Muscle of back (tissue), 3 donors: ENCODE measurements at regions not wholly inside any gene's neighbourhood (a gene's known extent, or its start where the extent isn't known, plus 50 kb on each side); places are given as distances from the start of the nearest gene placed in this dataset.
A peak's percentile ranks its signal among the peaks of the same experiment; 100 is the strongest.

Experiments
- DNase-seq, 3 donors: peaks; one replicate each; pipeline versions ENCODE4 v3.0.0 to v3.0.0-alpha.2; 2013

DNA sequence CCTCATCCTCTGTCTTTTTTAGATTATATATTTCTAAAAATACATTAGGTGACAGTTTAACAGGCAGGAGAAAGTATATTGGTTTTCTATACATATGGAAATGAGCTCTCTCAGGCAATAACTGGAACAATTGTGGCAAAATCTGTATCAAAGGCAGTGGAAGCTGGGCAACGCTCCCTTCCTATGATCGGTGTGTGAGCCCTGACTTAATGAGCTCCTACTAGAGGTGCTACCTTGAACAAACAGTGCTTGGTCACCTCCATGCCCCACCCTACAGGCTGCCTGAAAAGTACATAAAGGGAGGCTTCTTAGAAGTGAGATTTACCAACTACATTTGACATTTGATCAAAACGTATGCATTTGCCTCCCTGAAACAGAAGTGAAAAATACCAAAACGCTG is 185.3 kb downstream of the EFNB2 start:
- no peak for DNase-seq

DNA sequence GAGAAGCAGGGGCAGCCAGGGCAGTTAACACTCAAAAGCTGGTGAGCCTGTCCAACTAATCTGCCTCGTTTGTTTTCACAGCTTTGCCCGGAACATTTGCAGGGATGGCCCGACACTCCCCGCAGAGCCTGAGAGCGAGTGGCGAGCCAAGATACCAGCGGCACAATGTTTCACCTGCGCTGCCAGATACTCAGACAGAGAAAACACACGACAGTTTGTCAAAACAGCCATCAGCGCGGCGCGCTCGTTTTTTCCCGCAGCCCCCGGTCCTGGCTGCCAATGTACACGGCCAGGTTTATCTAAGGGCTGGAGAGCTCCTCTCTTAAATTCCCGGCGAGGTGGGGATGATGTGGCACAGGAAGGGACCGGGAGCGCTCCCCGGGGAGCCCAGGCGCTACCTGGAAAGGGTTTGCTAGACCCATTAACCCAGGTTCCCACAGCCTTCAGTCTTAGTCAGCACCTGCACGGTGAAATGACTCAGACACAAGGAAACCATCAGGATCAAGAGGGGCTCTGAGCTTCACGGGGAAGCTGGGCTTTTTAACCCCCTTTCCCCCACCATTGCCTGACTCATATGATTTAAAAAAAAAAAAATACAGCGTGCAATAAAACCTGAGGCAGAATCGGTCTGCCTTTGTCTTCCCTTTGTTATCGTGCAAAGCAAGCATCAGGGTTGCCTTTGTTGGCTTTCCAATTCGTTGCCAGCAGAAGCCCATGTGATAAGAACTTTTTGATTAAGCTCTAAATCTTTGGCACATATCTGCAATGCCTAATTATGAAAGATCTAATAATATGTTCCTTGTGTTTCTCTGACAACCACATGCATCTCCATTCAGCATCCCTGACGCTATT is 186.2 kb downstream of the EFNB2 start:
- DNase-seq: peak in 1 of 3 donors; percentile 30

DNA sequence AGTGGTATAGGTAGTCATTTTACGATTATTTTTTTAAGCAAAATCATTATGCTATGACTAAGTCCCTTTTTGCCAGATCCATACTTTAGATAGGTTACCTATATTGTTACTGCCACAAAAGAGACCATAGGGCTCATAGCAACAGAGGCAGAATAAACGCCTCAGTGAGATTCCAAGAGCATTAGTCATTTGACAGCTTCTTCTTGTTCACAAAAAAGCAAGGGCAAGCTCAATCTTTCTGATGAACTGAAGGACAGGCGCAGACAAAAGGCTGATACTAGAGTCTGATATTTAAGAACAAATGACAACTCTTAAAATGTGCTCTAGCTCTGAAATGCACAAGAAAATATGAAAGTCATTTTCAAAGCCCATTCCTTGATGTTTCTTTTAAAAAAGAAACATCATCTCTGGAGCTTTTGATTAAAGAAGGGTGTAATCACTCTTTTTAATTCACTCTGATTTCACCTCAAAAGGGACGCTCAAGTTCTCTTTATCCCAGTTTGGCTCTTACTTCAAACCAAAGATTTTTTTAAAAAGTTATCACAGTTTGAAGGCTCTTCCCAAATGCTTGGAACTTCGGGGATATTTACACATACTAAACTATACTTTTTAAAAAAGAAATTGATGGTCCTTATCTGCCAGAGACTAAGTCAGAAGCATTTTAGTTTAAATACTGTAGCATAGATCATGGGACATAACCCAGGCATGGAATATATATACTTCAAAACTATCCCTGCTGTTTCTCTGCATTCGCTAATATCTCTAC is 187.2 kb downstream of the EFNB2 start:
- peak in 1 of 3 donors; percentile 30 for DNase-seq

DNA sequence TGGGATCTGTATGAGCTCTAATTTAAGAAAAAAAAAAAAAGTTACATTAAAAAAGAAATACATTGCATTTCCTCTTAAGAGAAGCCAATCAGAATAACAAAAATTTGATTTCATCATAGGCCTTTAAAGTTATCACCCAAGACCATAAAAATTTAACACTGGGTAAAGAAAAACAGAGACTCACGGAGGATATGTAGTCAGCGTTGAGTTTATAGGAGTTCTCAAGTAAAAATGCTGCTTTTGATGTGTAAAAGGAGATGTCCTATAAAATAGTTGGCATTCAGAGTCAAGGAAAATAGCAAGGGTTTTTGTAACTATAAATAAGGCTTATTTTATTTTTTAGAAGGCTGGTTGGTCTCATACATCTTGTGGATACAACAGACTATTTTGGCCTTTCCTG is 191.1 kb downstream of the EFNB2 start:
- DNase-seq: no peak

DNA sequence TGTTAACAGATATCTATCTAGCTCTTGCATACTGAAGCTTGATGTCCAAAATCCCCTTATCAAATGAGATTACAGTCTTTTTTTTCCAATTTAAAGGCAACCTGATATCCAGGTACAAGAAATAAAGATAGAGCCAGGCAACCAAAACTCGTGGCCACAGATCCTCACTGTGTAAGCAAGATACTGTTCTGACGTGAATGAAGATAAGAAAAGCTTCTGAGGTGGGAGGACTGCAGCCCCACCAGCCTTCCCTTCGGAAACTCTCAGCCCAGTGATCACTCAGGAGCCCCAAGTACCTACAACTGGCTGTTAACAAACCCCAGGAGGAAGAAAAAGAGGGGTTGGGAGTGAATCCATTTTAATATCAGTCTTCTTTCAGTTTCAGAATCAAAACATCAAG is 191.6 kb downstream of the EFNB2 start:
- no peak for DNase-seq

DNA sequence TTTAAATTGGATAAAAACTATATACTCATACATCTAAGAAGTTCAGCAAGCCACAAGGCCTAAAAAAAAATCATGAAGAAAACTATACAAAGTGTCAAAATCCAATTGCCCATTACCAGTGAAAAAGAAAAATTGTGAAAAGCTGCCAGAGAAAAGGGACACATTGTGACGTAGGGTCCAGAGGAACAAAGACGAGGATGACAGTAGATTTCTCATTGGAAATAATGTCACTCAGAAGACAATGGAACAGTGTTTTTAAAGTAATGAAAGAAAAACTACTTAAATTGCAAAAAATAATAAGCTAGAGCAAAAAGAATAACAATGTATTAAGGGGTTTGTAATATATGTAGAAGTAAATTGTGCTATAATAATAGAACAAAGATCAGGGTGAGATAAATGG is 195.2 kb downstream of the EFNB2 start:
- no peak for DNase-seq

DNA sequence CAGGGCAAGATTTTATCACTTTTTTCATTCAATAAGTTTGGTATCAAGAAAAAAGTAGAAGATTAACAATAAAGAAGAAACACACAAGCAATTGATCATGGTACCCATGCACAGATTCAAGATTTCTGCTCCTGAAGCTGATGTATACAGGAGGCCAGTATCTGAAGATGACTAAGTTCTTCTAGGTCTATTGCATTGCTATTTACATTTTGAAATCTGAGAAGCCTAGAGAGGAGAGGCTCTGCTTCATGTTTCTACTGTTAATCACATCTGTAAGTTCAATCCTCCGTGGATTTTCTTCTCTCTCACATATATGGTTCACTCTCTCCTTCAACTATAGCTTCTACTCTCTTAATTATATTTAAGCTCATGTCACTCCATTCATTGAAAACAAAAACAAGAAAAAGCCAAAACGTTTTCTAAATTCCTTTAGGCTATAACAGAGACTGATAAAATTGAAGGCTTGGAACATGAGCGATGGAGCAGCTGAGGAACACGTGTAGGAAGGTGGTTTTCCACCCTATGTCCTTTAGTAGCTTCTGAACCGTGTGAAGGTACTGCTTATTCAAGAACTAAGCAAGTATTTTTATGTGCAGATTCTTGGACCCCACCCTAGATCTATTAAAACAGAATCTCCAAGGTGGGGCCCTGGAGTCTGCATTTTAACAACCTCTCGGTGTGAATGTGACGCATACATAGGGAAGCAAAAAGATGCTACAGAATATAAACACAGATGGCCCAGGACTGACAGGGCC is 198.2 kb downstream of the EFNB2 start:
- no peak for DNase-seq

DNA sequence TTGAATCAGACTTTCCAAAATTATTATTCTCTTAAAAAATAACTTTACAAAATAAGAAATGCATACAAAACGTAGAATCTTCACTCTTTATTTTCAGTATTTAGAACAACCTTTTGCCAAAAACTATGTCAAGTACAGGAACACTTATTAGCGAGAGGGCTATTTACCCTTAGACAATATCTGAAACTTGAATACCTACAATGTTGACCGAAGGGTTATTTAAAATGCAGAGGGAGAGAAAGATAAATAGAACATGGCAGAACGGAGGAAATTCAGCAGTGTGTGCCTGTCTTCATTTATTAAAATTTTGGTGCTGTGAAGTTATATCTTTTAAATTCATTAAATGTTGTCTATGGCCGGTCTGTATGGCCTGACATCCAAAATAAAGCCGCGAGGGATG is 198.8 kb downstream of the EFNB2 start:
- DNase-seq: no peak

DNA sequence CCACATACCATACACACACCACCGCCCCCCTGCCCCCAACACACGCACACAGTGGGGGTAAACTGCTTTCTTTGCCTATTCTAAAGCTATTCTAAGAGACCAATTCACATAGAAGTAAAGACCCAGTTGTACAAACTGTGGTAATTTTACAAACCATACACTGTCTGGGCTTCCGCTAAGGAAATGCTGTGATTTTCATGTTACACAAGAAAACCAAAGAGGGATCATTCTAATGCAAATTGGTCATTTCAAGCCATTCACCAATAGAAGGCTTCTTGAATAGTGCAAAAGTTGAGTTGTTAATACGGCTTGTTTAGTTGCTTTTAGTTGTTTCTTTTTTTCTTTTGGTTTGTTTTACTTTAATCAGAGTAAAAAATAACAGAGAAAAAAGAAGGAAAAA is 202.8 kb downstream of the EFNB2 start:
- no peak for DNase-seq

DNA sequence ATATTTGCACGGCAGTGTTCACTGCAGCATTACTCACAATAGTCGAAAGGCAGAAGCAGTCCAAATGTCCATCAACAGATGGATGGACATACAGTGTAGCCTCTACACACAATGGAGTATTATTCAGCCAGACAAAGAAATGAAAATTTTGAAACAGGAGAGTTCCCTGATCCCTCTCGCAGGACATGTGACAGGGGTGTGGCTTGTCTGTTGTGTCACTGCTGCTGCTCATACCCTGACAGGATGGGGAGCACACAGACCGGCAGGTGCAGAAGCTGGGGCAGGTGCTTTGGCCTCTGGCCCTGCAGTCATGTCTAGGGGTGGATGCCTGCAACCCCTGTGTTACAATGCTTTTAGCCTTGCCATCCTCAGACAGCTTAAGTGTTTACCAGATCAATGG is 204.3 kb downstream of the EFNB2 start:
- DNase-seq: no peak

DNA sequence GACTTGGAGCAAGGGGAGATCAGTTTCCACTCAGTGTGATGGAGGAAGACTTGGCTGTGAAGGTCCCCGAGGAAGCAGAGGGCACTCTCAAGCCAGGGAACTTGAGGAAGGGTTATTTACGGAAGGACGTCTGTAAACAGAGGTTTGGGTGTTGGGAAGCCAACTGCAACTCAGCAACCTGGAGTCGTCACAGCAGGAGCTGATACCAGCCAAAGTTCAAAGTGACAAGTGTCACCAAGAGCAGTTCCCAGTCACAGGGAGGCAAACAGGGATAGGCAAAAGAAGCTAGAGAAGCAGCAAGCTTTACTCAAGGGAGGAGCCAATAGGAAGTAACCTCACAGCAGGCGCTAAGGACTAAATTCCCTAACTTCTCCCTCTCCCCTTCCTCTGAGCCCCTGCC is 205.5 kb downstream of the EFNB2 start:
- no peak for DNase-seq

DNA sequence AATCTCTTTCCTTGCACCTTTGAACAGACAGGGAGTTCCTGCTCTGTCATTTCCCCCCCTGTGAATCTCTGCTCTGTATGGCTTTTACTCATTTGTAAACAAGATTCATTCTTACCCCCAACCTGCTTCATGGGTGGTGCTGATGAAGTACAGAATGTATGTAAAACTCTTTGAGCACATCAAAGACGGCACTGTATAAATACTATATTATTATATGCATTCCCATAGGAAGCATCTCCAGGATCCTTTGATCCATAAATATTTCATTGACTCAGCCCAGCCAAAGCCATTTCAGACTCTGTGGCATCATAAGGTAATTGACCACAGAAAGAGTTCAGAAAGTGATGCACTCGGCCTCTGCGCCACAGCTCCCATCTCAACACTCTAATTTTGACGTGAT is 208.7 kb downstream of the EFNB2 start:
- DNase-seq: no peak

DNA sequence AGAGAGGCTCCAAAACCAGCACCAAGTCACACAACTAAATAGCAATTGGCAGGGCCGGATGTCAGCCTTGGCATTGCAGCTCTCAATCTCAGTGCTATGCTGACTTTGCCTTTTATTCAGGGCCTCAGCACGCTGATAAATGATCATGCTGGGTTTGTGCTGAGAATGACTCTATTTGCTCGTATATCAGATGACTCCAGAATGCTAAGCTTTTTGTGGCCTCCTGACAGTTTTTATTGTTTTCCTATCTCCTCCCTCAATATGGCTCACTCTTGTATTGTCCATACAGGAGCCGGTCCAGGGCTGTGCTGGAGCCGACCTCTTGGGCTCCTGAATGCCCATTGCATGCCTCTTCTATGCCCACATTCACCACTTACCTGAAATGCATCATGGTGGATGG is 211.0 kb downstream of the EFNB2 start:
- no peak for DNase-seq

DNA sequence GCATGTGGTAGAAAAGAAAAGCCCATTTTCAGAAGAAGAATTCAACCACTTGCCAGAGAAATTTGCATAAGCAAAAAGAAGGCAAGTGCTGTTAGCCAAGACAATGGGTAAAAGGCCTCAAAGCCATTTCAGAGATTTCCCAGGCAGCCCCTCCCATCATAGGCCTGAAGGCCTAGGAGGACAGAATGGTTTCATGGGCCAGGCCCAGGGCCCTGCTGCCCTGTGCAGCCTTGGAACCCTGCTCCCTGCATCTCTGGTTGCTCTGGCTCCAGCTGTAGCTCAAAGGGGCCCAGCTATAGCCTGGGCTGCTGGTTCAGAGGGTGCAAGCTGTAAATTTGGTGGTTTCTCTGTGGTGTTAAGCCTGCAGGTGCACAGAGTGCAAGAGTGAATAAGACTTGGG is 212.8 kb downstream of the EFNB2 start:
- no peak for DNase-seq

DNA sequence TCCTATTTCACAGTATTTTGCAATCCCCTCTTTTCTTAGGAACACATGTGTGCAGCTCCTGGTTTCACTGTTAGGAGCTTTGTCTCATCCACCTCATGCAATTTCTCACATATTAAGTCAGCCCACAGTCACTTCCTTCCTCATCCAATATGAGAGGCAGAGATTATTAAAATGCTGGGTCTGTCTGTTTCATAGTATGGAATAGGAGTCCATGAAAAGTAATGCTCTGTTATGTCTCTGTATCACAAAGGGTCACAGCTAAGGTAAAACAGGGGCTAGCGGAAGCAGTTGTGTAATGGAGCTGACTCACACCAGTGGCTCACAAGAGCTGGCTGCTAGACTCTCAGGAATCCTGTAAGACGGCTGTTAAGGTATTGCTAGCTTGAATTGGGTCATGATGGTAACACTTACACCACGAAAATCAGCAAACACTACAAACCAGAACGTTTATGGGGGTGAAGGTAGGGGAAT is 216.5 kb downstream of the EFNB2 start:
- DNase-seq: peak in 1 of 3 donors; percentile 78

DNA sequence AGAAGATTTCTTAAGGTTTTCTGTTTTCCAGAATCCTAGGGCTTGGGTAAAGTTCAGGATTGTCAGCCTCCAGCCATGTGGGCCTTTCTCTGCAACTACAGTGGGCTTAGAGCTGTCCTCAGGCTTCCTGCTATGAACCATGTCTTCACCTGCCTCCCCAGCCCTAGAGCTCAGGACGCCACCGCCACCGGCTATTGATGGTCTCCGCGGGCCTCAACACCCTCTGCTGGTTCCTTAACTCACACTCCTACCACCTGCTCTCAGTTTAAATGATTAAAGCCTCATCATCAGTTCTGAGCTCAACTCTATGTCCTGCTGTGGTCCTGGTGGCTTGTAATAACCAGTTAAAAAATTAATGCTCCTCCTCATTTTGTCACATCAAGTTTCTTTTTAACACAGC is 221.0 kb downstream of the EFNB2 start:
- no peak for DNase-seq

DNA sequence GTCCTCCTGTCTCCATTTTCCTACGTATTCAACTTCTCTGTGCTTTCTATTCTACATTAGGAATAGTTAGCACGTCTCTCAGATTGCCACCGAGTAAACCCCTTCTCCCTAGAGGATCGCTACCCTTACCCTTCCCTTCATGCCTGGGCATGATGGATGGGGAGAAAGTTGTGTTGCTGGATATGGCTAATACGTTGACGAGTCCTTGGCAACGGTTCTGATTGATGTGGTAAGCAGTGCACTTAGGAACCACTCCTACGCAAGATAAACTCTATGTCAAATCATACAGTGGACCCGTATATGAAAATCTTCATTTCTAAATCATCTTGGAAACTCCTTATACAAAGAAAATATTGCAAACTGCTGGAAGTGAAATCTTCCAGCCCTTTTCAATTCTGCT is 224.5 kb downstream of the EFNB2 start:
- peak in 1 of 3 donors; percentile 10 for DNase-seq

DNA sequence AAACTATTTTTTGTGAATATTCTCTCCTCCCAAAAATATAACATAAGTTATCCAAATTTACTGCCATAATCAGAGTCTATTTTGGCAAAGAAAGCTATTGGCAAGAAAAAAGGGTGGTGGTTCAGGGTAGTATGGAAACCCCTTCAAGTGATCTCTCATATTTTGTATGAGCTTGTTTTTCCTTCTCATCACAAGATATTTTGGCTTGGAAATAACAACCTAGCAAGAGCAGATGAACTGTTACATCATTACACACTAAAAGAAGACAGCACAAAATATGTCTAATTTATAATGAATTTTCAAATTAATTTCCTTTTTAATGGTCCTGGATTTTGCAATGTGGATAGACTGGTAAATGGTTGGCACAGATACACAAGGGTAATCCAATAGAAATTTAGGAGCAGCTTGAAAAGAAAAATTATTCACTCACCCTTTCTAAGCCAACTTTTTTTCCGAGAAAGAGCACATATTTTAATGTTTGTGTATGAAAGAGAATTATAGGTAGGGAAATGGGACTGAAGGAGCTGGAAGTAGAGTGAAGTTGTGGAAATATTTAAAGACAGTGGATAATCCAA is 225.1 kb downstream of the EFNB2 start:
- peak in 2 of 3 donors; percentile 7 to 26 for DNase-seq

DNA sequence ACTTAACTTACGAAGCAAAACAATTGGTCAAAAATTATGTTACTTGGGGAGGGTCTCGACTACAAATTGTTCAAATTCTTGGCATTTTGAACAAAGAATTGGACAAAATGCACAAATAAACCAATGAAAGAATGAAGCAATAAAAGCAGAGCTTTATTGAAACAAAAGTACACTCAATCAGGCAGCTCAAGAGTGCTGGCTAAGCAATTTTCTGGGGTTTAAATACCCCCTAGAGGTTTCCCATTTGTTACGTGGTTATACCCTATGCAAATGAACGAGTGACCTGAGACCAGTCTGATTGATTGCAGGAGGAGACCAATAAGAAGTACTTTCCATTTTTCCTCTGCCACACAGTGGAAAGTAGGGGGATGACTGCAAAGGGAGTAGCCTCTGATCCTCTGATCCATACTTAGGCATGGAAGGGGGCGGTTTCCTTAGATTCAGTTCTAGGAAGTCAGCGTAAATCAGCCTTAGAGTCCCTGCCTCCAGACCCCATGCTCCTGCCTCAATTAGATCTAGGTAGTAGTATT is 228.6 kb downstream of the EFNB2 start:
- DNase-seq: no peak

DNA sequence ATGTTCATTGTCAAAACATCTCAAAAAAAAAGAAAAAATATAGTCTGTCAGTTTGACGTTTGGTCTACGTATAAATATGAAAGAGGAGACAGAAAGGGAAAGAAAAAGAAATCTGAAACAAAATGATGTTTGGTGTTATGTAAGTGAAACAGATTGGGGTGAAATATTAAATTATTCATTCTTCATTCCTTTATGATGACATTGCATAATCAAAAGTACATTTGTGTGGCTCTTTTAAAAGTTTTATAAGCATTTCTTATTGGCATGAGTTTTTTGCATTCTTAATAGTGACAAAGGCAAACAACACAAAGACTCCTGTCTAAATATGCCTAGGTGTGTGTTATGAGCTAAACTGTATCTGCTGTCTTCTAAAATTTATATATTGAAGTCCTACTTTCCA is 232.6 kb downstream of the EFNB2 start:
- no peak for DNase-seq

DNA sequence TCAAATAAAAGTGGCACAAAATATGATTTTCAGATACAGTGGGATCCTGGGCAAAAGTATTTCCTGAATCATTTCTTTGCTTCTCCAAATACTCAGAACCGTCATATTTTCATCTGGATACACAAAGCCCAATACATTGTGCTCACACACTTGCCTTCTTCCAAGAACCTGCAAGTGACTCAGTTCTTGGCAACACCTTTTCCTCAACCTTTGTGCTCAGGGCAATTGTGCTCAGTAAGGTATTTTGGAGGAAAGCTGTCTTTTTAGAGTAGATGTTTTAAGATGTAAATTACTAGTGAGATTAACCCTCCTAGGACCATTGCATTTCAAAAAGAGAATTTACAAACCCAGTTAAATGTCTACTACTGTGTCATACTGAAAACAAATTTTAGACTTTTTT is 233.5 kb downstream of the EFNB2 start:
- DNase-seq: no peak

DNA sequence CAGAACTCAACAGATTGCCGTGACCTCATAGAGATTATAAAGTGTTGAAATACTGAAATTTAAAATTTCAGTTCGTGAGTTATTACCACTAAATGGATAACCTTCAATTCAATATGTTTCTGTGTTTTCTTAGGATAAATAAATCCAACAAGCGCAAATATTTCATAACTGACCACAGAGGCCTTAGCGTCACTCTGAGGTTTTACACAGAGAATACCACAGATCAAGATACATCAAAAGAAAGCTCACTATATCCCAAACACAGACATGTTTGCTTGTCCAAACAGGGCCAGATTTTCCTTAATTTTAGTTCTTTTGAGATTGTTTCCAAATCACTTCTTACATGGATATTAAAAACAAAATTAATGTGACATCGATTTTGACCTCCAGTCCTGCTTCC is 235.8 kb downstream of the EFNB2 start:
- no peak for DNase-seq
